IMR-90 (cell line): ENCODE measurements at regions not wholly inside any gene's neighbourhood (a gene's known extent, or its start where the extent isn't known, plus 50 kb on each side); places are given as distances from the start of the nearest gene placed in this dataset.

Experiments
- ATAC-seq: fragments of 200-7000 bp; cut with Tn5 transposase; 2 replicates; pipeline ENCODE4 v1.9.1; 2020; ENCODE audit warnings: low read depth, mild to moderate bottlenecking, moderate library complexity
- BruUV-seq: library from RNA; stranded (reverse); fragments of 400-500 nt; replicated peaks from 2 replicates; lab custom pipeline; 2021; lab: Mats Ljungman, UMichigan
- CTCF ChIA-PET: fragments of 300-600 bp; formaldehyde crosslinking; extraction: SDS; loops from one replicate; lab custom pipeline; 2021; ENCODE audit warnings: antibody characterized with exemption; lab: Yijun Ruan, JAX
- POLR2A ChIA-PET: fragments of 300-600 bp; sonication (Branson Sonifier 250); formaldehyde crosslinking; loops from one replicate; lab custom pipeline; 2022; ENCODE audit warnings: antibody characterized with exemption; ENCODE audit not compliant: unreplicated experiment; lab: Charles Lee
- DNase-seq: peaks from one replicate; pipeline ENCODE4 v3.0.0; 2013
- H2AFZ ChIP-seq: replicated peaks from 2 replicates; pipeline ENCODE3; 2013; ENCODE audit warnings: low read length, mild to moderate bottlenecking; ENCODE audit not compliant: poor library complexity
- H2AK5ac ChIP-seq: 2 replicates; pipeline ENCODE4 v1.6.1; 2013; ENCODE audit warnings: low read depth, low read length, inconsistent platforms
- H2AK9ac ChIP-seq: replicated peaks from 2 replicates; pipeline ENCODE3; 2013; ENCODE audit warnings: mild to moderate bottlenecking, low read depth, low read length, moderate library complexity; ENCODE audit not compliant: poor library complexity
- H2BK120ac ChIP-seq: 2 replicates; pipeline ENCODE4 v1.6.1; 2013; ENCODE audit warnings: low read depth, low read length, inconsistent platforms
- H2BK15ac ChIP-seq: 3 replicates; pipeline ENCODE4 v1.6.1; 2013; ENCODE audit warnings: low read depth, low read length, inconsistent platforms
- H2BK20ac ChIP-seq: 2 replicates; pipeline ENCODE4 v1.6.1; 2013; ENCODE audit warnings: low read depth, mild to moderate bottlenecking, inconsistent platforms, low read length, moderate library complexity
- H2BK5ac ChIP-seq: 2 replicates; pipeline ENCODE4 v1.6.1; 2013; ENCODE audit warnings: mild to moderate bottlenecking, low read depth, low read length, inconsistent platforms; ENCODE audit not compliant: poor library complexity, severe bottlenecking
- H3K14ac ChIP-seq: replicated peaks from 2 replicates; pipeline ENCODE4 v1.6.1; 2013; ENCODE audit warnings: low read depth, low read length, inconsistent platforms
- H3K18ac ChIP-seq: 2 replicates; pipeline ENCODE4 v1.6.1; 2013; ENCODE audit warnings: low read depth, low read length, control low read depth
- H3K23ac ChIP-seq: 2 replicates; pipeline ENCODE4 v1.6.1; 2013; ENCODE audit warnings: low read depth, low read length, inconsistent platforms
- H3K27ac ChIP-seq: 2 replicates; pipeline ENCODE4 v1.5.1; 2013; ENCODE audit warnings: mild to moderate bottlenecking, control low read depth, low read length; ENCODE audit not compliant: insufficient read depth
- H3K27me3 ChIP-seq: 2 replicates; pipeline ENCODE4 v1.6.1; 2013; ENCODE audit warnings: low read length; ENCODE audit not compliant: control insufficient read depth, insufficient read depth
- H3K36me3 ChIP-seq: 2 replicates; pipeline ENCODE4 v1.6.1; 2013; ENCODE audit warnings: low read length, mixed read lengths; ENCODE audit not compliant: control insufficient read depth, insufficient read depth
- H3K4ac ChIP-seq: 2 replicates; pipeline ENCODE4 v1.6.1; 2013; ENCODE audit warnings: low read depth, low read length, inconsistent platforms
- H3K4me1 ChIP-seq: 2 replicates; pipeline ENCODE4 v1.6.1; 2013; ENCODE audit warnings: low read length, mixed read lengths; ENCODE audit not compliant: control insufficient read depth, insufficient read depth
- H3K4me2 ChIP-seq: 2 replicates; pipeline ENCODE4 v1.6.1; 2013; ENCODE audit warnings: low read depth, mild to moderate bottlenecking, control low read depth, low read length, moderate library complexity
- H3K4me3 ChIP-seq: 2 replicates; pipeline ENCODE4 v1.5.1; 2013; ENCODE audit warnings: low read depth, mild to moderate bottlenecking, control low read depth, low read length, moderate library complexity; ENCODE audit not compliant: insufficient read depth
- H3K56ac ChIP-seq: 2 replicates; pipeline ENCODE4 v1.6.1; 2013; ENCODE audit warnings: low read length, inconsistent platforms; ENCODE audit not compliant: insufficient read depth; ENCODE audit errors: extremely low read depth
- H3K79me1 ChIP-seq, 2 experiments: 2 replicates each; pipeline ENCODE4 v1.6.1; 2013; ENCODE audit warnings: low read length in 2 of 2, inconsistent platforms in 1 of 2, low read depth in 1 of 2
- H3K9ac ChIP-seq: 2 replicates; pipeline ENCODE4 v1.6.1; 2013; ENCODE audit warnings: low read depth, low read length, control low read depth
- H3K9me1 ChIP-seq: 2 replicates; pipeline ENCODE4 v1.6.1; 2013; ENCODE audit warnings: low read length, inconsistent platforms; ENCODE audit not compliant: insufficient read depth
- H3K9me3 ChIP-seq: 2 replicates; pipeline ENCODE4 v1.6.1; 2013; ENCODE audit warnings: low read length; ENCODE audit not compliant: control insufficient read depth, insufficient read depth
- H4K20me1 ChIP-seq: 2 replicates; pipeline ENCODE4 v1.6.1; 2013; ENCODE audit warnings: low read length, inconsistent platforms; ENCODE audit not compliant: insufficient read depth
- H4K5ac ChIP-seq: 2 replicates; pipeline ENCODE4 v1.6.1; 2013; ENCODE audit warnings: mild to moderate bottlenecking, low read depth, low read length, control low read depth
- H4K8ac ChIP-seq, 2 experiments: 2 replicates each; pipeline ENCODE4 v1.6.1; 2013; ENCODE audit warnings: low read depth in 2 of 2, low read length in 2 of 2, control low read depth in 1 of 2, inconsistent platforms in 1 of 2
- H4K91ac ChIP-seq: 2 replicates; pipeline ENCODE4 v1.6.1; 2013; ENCODE audit warnings: low read depth, low read length, inconsistent platforms; ENCODE audit not compliant: insufficient read depth
- ELK1 ChIP-seq: fragments of 150-350 bp; IDR thresholded peaks from 2 replicates; pipeline ENCODE4 v1.6.1; 2016; ENCODE audit warnings: low read depth, mild to moderate bottlenecking, low read length, moderate library complexity, borderline replicate concordance
- MAFK ChIP-seq: IDR thresholded peaks from 2 replicates; pipeline ENCODE4 v1.6.1; 2012; ENCODE audit warnings: low read depth, low read length, improper control_type of control experiment
- MXI1 ChIP-seq: IDR thresholded peaks from 2 replicates; pipeline ENCODE4 v1.6.1; 2012; ENCODE audit warnings: low read depth, mild to moderate bottlenecking, low read length, moderate library complexity, borderline replicate concordance
- RCOR1 ChIP-seq: IDR thresholded peaks from 2 replicates; pipeline ENCODE4 v1.6.1; 2012; ENCODE audit warnings: mild to moderate bottlenecking, low read length, improper control_type of control experiment; ENCODE audit not compliant: insufficient replicate concordance
- WGBS, 2 experiments: methylation state at CpG; one replicate each; pipeline versions ENCODE4 v1.1.5 to v1.1.7; 2013; ENCODE audit warnings: missing lambda C conversion rate in 2 of 2; ENCODE audit not compliant: insufficient read length in 1 of 2; ENCODE audit errors: extremely low coverage in 2 of 2; 5-methylcytosine and 5-hydroxymethylcytosine counted together
- dilution Hi-C: fragments of 300-500 bp; cut with HindIII; formaldehyde crosslinking; loops from one replicate; pipeline ENCODE4 v1.14.3; 2018; ENCODE audit warnings: low sequenced_read_pairs; ENCODE audit not compliant: unreplicated experiment
- in situ Hi-C: fragments of 300-500 bp; cut with MboI; formaldehyde crosslinking; loops from 3 replicates; pipeline ENCODE4 v1.14.3; 2019; ENCODE audit warnings: low sequenced_read_pairs, inconsistent platforms, mixed read lengths
- intact Hi-C: fragments of 100-400 bp; cut with micrococcal nuclease; formaldehyde crosslinking; loops from 2 replicates; pipeline ENCODE4 v1.10.0; 2022

- BruUV-seq: no TSS peak
- H3K27me3 ChIP-seq: no peaks in the 10 kb centered on the region
- no peak overlapping the region for H3K9ac ChIP-seq
- no peak overlapping the region for H4K8ac ChIP-seq
- CTCF ChIA-PET: no interaction called here
- H3K79me1 ChIP-seq: no peaks in the 10 kb centered on the region
- no peak overlapping the region for H3K27ac ChIP-seq
- no peak for ATAC-seq
- DNase-seq: no peak
- H3K23ac ChIP-seq: no peak overlapping the region
- no peak overlapping the region for H3K4ac ChIP-seq
- H3K36me3 ChIP-seq: no peaks in the 10 kb centered on the region
- no peak overlapping the region for H2BK20ac ChIP-seq
- intact Hi-C loops (no loop called here), in situ Hi-C loops (no loop called here), dilution Hi-C loops (no loop called here)
- POLR2A ChIA-PET: no interaction called here
- H3K9me3 ChIP-seq: peaks cover 8% of the 10 kb centered on the region; the same call in 1 of the 2 replicates
- TF ChIP-seq ELK1 (no peak), MAFK (no peak), MXI1 (no peak), RCOR1 (no peak)
- H4K91ac ChIP-seq: no peak overlapping the region
- no peak overlapping the region for H2AK5ac ChIP-seq
- H2BK15ac ChIP-seq: no peak overlapping the region
- WGBS, 2 experiments: no CpG with 5 or more reads among the region's 3 CpGs
- H3K9me1 ChIP-seq: no peaks in the 10 kb centered on the region
- H2BK5ac ChIP-seq: no peak overlapping the region
- no peak overlapping the region for H3K4me3 ChIP-seq
- H3K14ac ChIP-seq: no peak overlapping the region
- H2BK120ac ChIP-seq: no peak overlapping the region
- H3K4me2 ChIP-seq: no peak overlapping the region
- no peak overlapping the region for H2AFZ ChIP-seq
- H4K20me1 ChIP-seq: no peaks in the 10 kb centered on the region
- no peak overlapping the region for H3K18ac ChIP-seq
- H3K4me1 ChIP-seq: no peaks in the 10 kb centered on the region
- H3K56ac ChIP-seq: no peak overlapping the region
- no peak overlapping the region for H4K5ac ChIP-seq
- H2AK9ac ChIP-seq: no peak overlapping the region
Measured at GRCh38 chr12:73180734-73181133, 908.6 kb downstream of the TRHDE start.
